ENCODE measurements at regions not wholly inside any gene's neighbourhood (a gene's known extent, or its start where the extent isn't known, plus 50 kb on each side); places are given as distances from the start of the nearest gene placed in this dataset.

- Histone ChIP-seq H3K9me3 (no peaks in the 10 kb centered on the region), H4K20me1 (ENCODE audit: insufficient read depth) (no peaks in the 10 kb centered on the region), H3K4me3 (ENCODE audit: low read depth in 2 of 2, low read length in 1 of 2) (no peak overlapping the region), H3K9ac (no peak overlapping the region), H3K27ac (ENCODE audit: low read depth in 2 of 2, low read length in 1 of 2) (no peak overlapping the region), H3K36me3 (replicated peaks in 1 of 2; ENCODE audit: control insufficient read depth in 1 of 2, insufficient read depth in 2 of 2, low read length in 1 of 2) (no peaks in the 10 kb centered on the region), H3K4me1 (ENCODE audit: control insufficient read depth in 1 of 2, insufficient read depth in 2 of 2, low read depth in 1 of 2, low read length in 1 of 2) (no peaks in the 10 kb centered on the region), H3K9me2 (no peaks in the 10 kb centered on the region), H3K27me3 (ENCODE audit: insufficient read depth) (no peaks in the 10 kb centered on the region), H2AFZ (ENCODE audit: low read depth) (no peak overlapping the region), H3K79me2 (ENCODE audit: insufficient read depth) (no peaks in the 10 kb centered on the region), H3F3A (replicated peaks; ENCODE audit: insufficient read depth) (no peaks in the 10 kb centered on the region), H3K4me2 (no peak overlapping the region)
- DNase-seq = no peak
- 97% methylated on average over 4 of the region's 4 CpGs for WGBS (ENCODE audit: low lambda C conversion rate)
- ChIA-PET POLR2A (no interaction called here), CTCF (interaction anchor here (0.6 kb wide), 1 partner anchor 1682 kb away, joined by 4 read pairs; no protein-coding TSS in a partner anchor)
- TF ChIP-seq ELF1 (IDR thresholded peaks at IDR 0.05) (no peak), PBX3 (IDR thresholded peaks at IDR 0.05) (no peak), USF1 (IDR thresholded peaks at IDR 0.05; ENCODE audit: borderline replicate concordance, low read depth) (no peak), RFX5 (IDR thresholded peaks at IDR 0.05; ENCODE audit: low read length) (no peak), TCF12 (IDR thresholded peaks at IDR 0.05) (no peak), IRF3 (IDR thresholded peaks at IDR 0.05; ENCODE audit: low read depth, low read length) (no peak), MEF2A (IDR thresholded peaks at IDR 0.05; ENCODE audit: borderline replicate concordance, low read depth) (no peak), SMC3 (IDR thresholded peaks at IDR 0.05; ENCODE audit: low read depth, low read length) (no peak), FOXM1 (IDR thresholded peaks at IDR 0.05; ENCODE audit: low read depth) (no peak), RXRA (IDR thresholded peaks at IDR 0.05; ENCODE audit: borderline replicate concordance, low read depth) (no peak), USF2 (IDR thresholded peaks at IDR 0.05; ENCODE audit: borderline replicate concordance, low read depth, low read length) (no peak), TEAD4 (IDR thresholded peaks at IDR 0.05; ENCODE audit: borderline replicate concordance, insufficient read depth) (no peak)
Measured at GRCh38 chr6:18055714-18056382, 66.6 kb downstream of the NHLRC1 start.

- no peaks in the 10 kb centered on the region for H3K79me2 ChIP-seq (ENCODE audit: insufficient read depth)
- no peaks in the 10 kb centered on the region for H3K4me1 ChIP-seq (ENCODE audit: control insufficient read depth in 1 of 2, insufficient read depth in 2 of 2, low read depth in 1 of 2, low read length in 1 of 2)
- H3K4me3 ChIP-seq (ENCODE audit: low read depth in 2 of 2, low read length in 1 of 2) = no peak overlapping the region
- no peaks in the 10 kb centered on the region for H3K27me3 ChIP-seq (ENCODE audit: insufficient read depth)
- CTCF ChIA-PET = no interaction called here
- H4K20me1 ChIP-seq (ENCODE audit: insufficient read depth) = no peaks in the 10 kb centered on the region
- H3F3A ChIP-seq (replicated peaks; ENCODE audit: insufficient read depth) = no peaks in the 10 kb centered on the region
- H2AFZ ChIP-seq (ENCODE audit: low read depth) = no peak overlapping the region
- no peaks in the 10 kb centered on the region for H3K9me3 ChIP-seq
- POLR2A ChIA-PET = no interaction called here
- H3K4me2 ChIP-seq = no peak overlapping the region
- no peak for DNase-seq
- H3K36me3 ChIP-seq (replicated peaks in 1 of 2; ENCODE audit: control insufficient read depth in 1 of 2, insufficient read depth in 2 of 2, low read length in 1 of 2) = no peaks in the 10 kb centered on the region
- H3K9me2 ChIP-seq = no peaks in the 10 kb centered on the region
- no peak overlapping the region for H3K27ac ChIP-seq (ENCODE audit: low read depth in 2 of 2, low read length in 1 of 2)
- no peak overlapping the region for H3K9ac ChIP-seq
- no peak for TF ChIP-seq CTCF (IDR thresholded peaks at IDR 0.05)
- no peak for TF ChIP-seq MXI1 (IDR thresholded peaks at IDR 0.05; ENCODE audit: low read depth, low read length)
- TF ChIP-seq GATA2 (CRISPR knock-in tag; IDR thresholded peaks at IDR 0.05) = no peak
- no peak for TF ChIP-seq MAX (IDR thresholded peaks at IDR 0.05; ENCODE audit: low read depth)
- no peak for TF ChIP-seq PBX3 (IDR thresholded peaks at IDR 0.05)
- TF ChIP-seq RAD21 (IDR thresholded peaks at IDR 0.05; ENCODE audit: low read length) = no peak
- TF ChIP-seq SIN3A (IDR thresholded peaks at IDR 0.05; ENCODE audit: borderline replicate concordance, low read depth, low read length) = no peak
- TF ChIP-seq CHD2 (IDR thresholded peaks at IDR 0.05; ENCODE audit: low read length, partially characterized antibody) = no peak
- TF ChIP-seq GABPA (IDR thresholded peaks at IDR 0.05; ENCODE audit: low read depth) = no peak
- TF ChIP-seq EP300 (IDR thresholded peaks at IDR 0.05; ENCODE audit: borderline replicate concordance in 1 of 2, low read depth in 1 of 2, low read length in 1 of 2) = no peak
Measured at GRCh38 chr6:18055098-18055497, 67.4 kb downstream of the NHLRC1 start.

All from SK-N-SH (cell line).